CD4-positive, alpha-beta T cell treated with Interleukin-1 beta for 1 hour (primary cell): ENCODE measurements at regions not wholly inside any gene's neighbourhood (a gene's known extent, or its start where the extent isn't known, plus 50 kb on each side); places are given as distances from the start of the nearest gene placed in this dataset.

Experiments used
- DNase-seq, 2 donors: peaks; one replicate each; pipeline ENCODE4 v3.0.0-alpha.2; 2020 to 2022

DNA sequence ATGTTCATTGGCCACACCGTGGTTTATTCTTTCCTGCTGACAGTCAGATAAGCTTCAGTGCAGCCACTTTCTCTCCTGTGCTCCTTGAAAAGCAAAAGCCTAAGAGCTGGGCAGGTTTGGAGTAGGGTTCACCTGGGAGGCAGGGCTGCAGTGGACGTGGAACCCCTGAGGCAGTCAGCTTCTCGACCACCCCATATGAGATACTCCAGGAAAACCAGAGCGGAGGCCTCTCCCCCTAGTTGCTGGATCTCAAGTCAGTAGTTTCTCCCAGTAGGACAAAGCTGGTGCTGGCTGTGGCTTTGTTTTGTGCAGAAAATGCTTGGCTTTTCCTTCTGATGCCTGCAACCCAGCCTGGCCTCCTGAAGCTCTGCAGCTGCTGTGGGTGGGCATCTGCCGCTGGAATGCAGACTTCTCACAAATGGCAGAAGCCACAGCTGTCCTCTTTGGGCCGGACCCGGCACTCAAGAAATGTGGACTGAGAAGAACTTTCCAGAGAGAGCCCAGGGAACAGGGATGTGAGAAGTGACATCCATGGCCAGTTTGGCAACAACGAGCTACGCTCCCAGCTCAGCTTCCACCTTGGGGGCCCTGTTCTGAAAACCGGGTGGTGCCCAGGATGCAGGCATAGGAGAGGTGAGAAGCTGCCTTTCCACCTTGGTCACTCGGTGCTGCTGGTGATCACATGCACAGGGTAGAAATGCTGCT is 276.6 kb upstream of the TCERG1L start:
- no peak for DNase-seq

- DNase-seq = no peak
Measured at GRCh38 chr10:131588704-131589220, 277.2 kb upstream of the TCERG1L start.

- no peak for DNase-seq
Measured at GRCh38 chr10:131590567-131590966, 279.0 kb upstream of the TCERG1L start.

- DNase-seq = no peak
Measured at GRCh38 chr10:131591936-131592335, 280.4 kb upstream of the TCERG1L start.

GRCh38 chr10:131609176-131609575 is 291.6 kb upstream of the PPP2R2D start:
- no peak for DNase-seq

DNA sequence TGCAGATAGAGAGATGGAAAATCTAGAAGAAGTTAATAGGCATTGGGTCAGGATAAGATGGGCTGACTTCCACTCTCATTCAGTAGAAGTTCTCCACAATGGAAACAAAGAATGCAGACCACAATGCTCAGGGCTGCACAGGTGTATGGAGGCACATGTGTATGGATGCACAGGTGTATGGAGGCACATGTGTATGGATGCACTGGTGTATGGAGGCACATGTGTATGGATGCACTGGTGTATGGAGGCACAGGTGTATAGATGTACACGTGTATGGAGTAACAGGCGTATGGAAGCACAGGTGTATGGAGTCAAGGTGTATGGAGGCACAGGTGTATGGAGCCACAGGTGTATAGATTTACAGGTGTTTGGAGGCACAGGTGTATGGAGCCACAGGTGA is 285.7 kb upstream of the PPP2R2D start:
- DNase-seq = no peak

GRCh38 chr10:131616040-131616439 is 284.8 kb upstream of the PPP2R2D start:
- DNase-seq = no peak

- DNase-seq = no peak
Measured at GRCh38 chr10:131617113-131617858, 283.5 kb upstream of the PPP2R2D start.

GRCh38 chr10:131618587-131619267 is 282.1 kb upstream of the PPP2R2D start:
- DNase-seq = no peak

- DNase-seq = no peak
Measured at GRCh38 chr10:131620314-131620713, 280.5 kb upstream of the PPP2R2D start.

- no peak for DNase-seq
Measured at GRCh38 chr10:131620904-131621303, 279.9 kb upstream of the PPP2R2D start.

GRCh38 chr10:131621784-131622624 is 278.8 kb upstream of the PPP2R2D start:
- DNase-seq = no peak

GRCh38 chr10:131625041-131625440 is 275.8 kb upstream of the PPP2R2D start:
- DNase-seq = no peak

DNA sequence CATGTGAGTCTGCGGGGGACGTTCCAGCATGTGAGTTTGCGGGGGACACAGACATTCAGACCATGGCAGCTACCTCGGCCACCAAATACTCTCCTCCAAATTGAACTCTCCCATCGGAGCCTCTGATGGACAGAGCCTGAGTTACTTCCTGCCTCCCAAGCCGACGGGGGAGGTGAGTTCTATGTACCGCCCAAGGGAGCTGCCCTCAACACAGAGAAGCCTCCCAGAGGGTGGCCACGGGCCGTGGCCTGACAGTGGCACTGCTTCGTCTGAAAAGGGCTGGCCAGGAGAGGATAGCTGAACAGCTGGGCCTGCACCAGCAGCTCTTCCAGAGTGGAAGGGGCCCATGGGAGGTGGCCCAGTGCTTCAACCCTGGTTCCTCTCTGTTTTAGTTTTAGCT is 274.5 kb upstream of the PPP2R2D start:
- no peak for DNase-seq

GRCh38 chr10:131629026-131629770 is 271.6 kb upstream of the PPP2R2D start:
- DNase-seq = no peak

- no peak for DNase-seq
Measured at GRCh38 chr10:131630772-131631258, 270.0 kb upstream of the PPP2R2D start.

DNA sequence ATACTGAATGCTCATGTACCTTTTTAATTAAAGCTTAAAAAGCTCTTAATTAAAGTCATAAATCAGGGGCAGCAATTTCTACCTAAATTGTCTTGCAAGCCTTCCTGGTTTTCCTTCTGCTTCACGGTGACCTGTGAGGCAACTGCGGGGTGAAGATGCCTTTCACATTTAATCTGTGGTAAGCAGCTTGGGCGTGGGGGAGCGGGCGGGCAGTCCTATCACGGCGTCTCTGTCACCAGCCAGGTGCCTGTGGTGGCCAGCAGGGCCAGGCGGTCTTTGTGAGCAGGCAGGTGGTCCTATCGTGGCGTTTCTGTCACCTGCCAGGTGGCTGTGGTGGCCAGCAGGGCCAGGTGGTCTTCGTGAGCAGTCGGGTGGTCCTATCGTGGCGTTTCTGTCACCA is 269.2 kb upstream of the PPP2R2D start:
- no peak for DNase-seq

DNA sequence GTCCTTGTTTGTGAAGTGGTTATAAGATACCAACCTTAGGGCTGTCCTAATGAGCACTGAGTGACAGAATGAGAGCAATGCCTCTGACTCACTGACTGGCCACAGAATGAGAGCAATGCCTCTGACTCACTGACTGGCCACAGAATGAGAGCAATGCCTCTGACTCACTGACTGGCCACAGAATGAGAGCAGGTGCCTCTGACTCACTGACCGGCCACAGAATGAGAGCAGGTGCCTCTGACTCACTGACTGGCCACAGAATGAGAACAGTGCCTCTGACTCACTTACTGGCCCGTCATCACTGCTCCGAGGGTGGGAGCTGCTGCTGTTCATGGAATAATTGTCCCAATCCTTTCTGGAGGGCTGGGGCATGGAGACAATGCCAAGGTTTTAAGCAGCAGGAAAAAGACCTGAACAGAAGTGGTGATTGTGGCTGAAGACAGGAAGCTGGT is 265.2 kb upstream of the PPP2R2D start:
- no peak for DNase-seq

DNA sequence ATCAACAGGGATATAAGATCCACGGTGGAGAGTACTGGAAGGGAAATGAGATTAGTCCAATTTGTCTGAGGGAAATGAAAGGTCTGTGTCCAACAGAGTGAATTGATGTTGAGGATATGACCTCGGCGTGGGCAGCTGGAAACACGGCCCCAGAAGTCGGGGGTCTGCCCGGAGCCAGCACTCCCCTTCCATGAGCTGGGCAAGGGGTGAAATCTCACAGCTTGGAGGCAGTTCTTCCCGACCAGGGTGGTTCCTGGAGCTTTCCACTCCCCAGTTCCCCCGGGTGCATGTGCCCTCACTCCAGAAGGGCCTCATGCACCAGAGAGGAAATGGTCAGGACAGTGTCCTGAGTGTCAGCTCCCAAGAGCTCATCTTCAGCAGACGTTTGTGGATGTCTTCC is 264.7 kb upstream of the PPP2R2D start:
- no peak for DNase-seq

- DNase-seq = no peak
Measured at GRCh38 chr10:131636841-131637724, 263.7 kb upstream of the PPP2R2D start.
